Epidermal melanocyte (primary cell): ENCODE measurements at regions not wholly inside any gene's neighbourhood (a gene's known extent, or its start where the extent isn't known, plus 50 kb on each side); places are given as distances from the start of the nearest gene placed in this dataset.

Source experiments
- DNase-seq: peaks from one replicate; pipeline ENCODE4 v3.0.0; 2011; ENCODE audit warnings: low spot score; ENCODE audit not compliant: insufficient read length

GRCh38 chr4:79034544-79034943 lies 95.3 kb upstream of the PAQR3 start:
- DNase-seq: no peak

DNA sequence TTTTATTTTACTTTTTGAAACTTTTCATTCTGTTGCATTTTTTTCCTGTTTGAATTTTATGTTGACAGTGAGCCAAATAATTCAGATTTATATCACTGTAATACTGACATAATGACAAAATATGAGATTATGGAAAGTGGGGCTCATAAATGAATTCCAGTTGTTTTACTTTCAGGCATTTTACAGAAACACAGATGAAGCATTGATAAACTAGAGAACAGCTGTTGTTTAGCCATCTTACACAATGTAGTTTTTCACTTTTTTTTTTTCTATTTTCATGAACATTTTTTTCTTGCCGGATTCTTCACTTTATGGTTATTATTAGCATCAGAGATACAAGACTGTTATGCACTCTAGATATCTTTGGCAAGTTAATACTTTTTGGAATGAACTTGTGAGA lies 91.7 kb upstream of the PAQR3 start:
- no peak for DNase-seq

- DNase-seq: no peak
Observed at GRCh38 chr4:79027656-79028055, 88.4 kb upstream of the PAQR3 start.

DNA sequence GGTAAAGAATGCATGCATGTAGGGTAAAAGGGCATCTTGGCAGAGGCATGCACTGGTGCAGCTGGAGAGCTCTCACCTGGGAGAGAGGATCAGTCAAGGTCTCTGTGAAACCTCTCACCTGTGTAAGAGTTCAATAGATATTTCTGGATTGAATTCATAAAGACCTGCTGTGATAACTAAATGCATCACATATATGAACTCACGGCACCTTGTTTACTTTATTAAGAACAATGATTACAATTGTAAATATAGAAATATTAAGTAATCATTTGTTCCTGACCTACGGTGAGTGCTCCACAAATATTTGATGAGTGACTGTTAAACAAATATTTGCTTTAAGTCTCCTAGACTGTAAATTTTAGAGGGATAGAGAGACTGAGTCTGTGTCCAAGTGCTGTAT lies 85.9 kb upstream of the PAQR3 start:
- no peak for DNase-seq

DNA sequence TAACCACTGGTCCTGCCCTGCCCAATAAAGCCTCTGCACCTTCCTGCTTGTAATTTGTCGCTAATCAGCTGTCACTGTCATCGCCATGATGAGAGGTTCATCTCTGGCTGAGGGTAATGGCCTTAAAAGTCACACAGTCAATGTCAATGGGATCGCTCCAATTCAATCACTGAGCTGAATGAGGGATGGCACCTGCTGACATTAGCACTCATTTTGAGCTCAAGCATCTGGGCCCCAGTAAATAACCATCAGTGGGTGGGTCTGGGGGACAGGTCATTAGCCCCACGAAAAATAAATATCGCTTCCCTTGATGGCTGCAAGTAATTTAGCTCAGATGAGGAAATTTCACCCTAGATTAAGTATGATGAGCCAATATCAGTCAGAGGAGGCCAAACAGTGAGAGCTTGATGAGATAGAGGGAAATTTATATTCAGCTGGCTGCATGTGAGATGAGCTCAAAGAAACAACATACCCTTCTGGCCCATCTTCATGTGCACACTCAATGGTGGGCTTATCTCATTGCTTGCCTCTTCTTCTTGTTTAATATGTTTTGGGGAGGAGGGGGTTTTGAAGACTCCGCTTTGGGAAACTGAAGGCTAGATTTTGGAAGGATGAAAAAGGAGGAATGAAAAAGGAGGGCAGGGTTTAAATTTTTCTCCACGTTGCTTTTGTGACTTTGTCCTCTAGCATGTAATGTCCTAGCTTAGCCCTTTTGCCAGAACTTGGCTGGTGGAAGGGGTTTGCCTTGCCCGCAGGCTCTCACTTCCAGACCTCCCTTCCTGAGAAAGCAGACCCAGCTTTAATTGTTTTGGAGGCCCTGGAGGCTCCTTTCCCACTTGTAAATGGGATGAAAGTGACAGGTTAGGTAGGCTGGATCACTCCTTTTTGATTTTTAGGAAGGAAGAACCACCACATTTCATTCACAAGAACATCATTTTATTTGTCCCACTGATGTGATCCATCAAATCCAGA lies 84.8 kb upstream of the PAQR3 start:
- no peak for DNase-seq

DNA sequence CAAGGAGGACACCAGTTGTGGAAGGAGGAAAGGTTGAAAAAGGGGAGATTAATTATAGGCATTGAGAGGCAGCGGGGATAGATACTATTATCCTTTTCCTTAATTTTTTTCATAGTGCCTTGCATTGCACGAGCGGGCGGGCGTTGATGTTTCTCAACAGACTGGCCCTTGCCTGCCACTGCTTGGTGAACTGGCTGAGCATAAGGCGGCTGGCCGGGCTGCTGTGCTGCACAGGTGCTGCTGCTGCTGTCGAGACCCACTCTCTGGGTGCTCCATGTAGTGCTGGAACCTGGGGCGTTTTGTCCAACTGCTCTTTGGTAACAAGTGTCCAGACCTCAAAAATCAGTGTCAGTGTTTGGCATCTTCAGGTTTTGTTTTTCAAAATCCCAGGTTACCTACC lies 83.3 kb upstream of the PAQR3 start:
- DNase-seq: no peak

GRCh38 chr4:79017481-79017880 lies 78.2 kb upstream of the PAQR3 start:
- no peak for DNase-seq

GRCh38 chr4:79016878-79017277 lies 77.6 kb upstream of the PAQR3 start:
- DNase-seq: no peak

DNA sequence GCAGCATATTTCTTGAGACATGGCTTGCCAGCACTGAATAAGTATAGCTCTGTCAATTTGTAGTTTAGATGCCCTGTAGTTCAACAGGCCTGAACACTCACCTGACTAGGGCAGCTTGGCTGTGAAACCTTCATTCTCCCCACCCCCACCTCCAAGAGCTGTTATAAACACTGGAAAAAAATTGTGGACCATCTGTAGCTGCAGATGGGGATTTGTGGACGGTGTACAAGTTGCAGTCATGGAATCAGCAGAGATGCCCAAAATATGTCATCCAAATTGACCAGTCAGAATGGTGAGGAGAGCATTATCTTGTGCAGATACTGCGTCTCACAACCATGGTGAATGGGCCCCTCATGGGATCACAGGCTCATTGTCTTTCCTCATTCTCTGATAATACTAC lies 76.2 kb upstream of the PAQR3 start:
- DNase-seq: no peak

GRCh38 chr4:79014230-79014629 lies 75.0 kb upstream of the PAQR3 start:
- no peak for DNase-seq

DNA sequence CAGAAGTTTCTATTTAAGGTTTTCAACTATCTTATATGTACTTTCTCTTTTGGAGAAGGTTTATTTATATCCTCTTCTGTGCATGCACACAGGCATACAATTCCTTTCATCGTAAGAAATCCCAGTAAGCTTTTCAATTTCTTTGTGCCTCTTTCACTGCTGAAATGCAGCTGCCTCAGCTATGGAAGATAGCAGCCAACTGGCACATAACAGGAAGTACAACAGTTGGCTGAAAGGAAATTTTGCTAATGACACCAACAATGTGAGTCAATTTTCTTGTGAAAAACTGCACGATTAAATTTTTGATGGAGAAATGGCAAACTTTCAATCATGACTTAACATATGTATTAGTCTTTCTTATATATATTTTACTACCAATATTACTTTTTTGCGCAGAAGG lies 74.5 kb upstream of the PAQR3 start:
- DNase-seq: no peak

- no peak for DNase-seq
Observed at GRCh38 chr4:78990938-78991810, 51.9 kb upstream of the PAQR3 start.

- DNase-seq: no peak
Observed at GRCh38 chr4:78989697-78990270, 50.5 kb upstream of the PAQR3 start.
